ENCODE measurements at regions not wholly inside any gene's neighbourhood (a gene's known extent, or its start where the extent isn't known, plus 50 kb on each side); places are given as distances from the start of the nearest gene placed in this dataset.

DNA sequence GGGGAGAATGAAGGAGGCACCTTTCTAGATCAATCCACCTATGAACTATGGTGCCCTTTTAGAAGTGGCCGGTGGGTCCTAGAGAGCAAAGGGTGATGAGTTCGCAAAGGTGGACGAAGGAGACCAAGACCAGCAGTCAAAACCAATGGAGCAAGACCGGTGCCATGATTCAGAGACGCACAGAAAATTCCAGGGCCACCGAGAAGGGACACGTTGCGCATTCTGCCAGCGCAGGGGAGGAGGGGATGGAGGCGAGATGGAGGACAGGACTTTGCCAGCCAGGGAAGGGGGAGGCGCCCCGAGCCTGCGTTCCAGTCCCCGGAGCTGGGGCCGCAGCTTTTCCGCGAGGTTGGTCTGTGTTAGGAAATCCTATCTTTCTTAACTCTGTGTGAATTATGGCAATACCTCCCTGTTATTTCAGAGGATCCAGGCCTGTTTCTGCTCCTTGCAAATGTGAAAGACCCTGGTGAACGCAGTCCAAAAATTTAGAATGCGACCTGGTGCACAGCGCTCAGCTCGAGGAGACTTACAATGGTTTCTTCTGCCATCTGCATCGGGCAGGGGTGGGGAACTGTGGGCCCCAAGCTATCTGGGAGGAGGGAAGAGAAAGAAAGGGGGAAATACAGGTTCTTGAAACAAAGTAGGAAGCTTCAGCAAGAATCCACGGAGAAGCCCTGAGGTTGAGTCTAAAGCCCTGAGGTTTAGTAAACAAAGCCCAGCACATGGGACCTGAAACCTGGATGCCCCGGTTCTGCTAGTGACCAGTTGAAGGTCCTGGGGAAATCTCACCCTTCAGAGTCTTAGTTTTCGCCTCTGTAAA lies 129.4 kb downstream of the MRPS6 start:
- TF ChIP-seq POLR2A (IDR thresholded peaks at IDR 0.05): no peak
- TF ChIP-seq POLR2AphosphoS5 (IDR thresholded peaks at IDR 0.05): no peak

Measured in prostate gland (tissue), 1 donor.